ENCODE measurements at regions not wholly inside any gene's neighbourhood (a gene's known extent, or its start where the extent isn't known, plus 50 kb on each side); places are given as distances from the start of the nearest gene placed in this dataset.
A peak's percentile ranks its signal among the peaks of the same experiment; 100 is the strongest.
"Not testable (repeated sequence)": the region's sequence is repeated elsewhere in the genome, so short reads cannot be mapped to it uniquely, and the experiment has no call there.

DNA sequence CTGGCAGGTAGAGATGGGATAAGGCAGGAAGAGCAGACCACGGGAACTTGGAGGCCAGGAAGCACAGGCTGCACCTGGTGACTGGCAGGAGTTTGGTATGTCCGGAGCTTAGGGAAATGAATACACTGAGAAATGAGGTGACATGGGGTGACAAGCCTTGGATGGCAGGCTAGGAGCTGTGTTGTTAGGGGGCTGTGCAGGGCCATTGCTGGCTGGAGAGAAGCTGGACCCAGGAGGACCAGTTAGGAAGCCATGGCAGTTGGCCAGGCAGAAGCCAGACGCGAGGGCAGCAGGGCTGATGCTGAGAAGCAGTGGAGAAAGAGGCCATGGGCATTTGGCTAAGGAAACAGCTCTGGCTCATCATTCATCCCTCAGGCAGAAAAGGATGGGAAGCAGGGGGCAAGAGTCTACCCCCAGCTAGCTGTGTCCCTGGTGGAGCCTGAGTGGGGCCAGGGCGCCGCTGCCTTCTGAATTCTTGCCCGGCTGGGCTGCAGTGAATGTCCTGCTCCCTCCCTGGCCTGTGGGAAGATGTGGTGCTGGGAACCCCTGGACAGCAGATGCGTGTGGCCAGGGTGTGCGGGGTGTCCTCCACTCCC lies 255.8 kb downstream of the FAM43A start:
- DNase-seq (ENCODE audit: low read depth in 2 of 2), result peak in 1 of 2 donors; percentile 14

DNA sequence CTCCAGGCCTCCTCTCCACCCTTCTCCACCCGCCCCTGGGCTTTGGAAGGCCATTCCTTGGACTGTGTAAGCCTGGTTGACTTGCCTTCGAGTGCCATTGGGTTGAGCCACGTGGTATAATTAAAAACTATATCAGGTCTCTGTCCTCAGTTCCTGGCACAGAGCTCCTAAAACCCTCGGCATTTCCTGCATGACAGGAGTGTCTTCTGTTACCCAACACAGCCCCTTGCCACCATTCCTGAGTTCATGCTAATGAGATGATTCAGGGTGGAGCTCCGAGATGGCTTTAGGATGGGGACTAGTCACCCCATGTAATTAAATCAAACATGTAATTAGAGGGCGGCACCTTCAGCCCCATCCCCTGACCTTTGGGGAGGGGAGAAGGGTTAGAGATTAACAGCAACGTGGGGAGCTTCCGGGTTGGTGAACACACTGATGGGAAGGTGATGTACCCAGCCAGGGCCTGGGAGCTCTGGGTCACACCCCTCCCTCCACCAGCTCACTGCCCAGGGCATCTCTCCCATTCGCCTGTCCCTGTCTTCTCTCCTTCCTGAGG lies 256.4 kb downstream of the FAM43A start:
- DNase-seq (ENCODE audit: low read depth in 2 of 2), result no peak

DNA sequence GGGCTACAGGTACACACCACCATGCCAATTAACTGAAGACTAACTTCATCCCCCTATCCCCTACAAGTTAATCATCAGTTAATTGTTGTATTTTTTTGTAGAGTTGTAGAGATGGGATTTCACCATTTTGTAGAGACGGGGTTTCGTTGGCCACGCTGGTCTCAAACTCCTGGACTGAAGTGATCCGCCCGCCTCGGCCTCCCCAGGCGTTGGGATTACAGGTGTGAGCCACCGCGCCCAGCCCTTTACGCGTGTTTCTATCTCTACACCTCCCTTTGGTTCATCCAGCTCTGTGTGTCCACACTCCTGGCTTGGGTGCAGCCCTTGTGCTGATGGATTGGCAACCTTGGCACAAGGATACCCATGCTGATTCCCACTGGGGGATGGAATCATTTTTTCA lies 258.8 kb downstream of the FAM43A start:
- no peak for DNase-seq (ENCODE audit: low read depth in 2 of 2)

DNA sequence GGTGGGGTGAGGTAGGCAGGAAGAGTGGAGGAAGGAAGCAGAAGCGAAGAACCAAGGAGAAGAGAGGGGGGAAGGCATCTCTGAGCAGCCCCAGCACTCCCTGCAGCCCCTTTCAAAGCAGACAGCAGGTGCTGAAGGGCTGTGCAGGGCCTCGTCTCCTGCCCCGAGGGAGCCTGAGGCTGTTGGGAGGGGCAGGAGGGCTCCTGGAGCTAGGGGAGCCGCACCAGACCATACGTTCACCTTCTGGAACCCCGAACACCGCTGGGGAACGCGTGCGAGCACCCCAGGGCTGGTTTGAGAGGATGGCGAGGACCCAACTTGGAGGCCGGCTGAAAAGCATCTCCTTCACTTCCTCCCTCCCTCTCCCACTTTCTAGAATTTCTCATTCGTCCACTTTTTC lies 259.8 kb downstream of the FAM43A start:
- no peak for DNase-seq (ENCODE audit: low read depth in 2 of 2)

DNA sequence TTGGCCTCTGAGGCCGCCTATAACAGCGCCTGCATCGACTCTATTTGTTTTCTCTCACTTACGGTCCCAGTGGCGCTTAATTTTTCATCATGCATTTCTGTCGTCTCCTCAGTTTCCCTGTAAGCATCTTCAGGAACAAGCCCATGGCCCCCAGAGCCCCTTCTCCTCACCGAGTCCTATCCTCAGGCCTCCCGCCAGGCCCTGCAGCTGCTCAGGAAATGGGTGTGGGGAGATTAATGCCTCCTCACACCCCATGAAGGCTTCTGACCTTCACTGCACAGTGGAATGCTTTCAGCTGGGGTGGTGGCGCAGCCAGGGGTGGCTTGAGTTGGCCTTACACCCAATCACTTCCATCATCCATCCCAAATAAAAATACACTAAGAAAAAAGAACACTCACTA lies 260.4 kb downstream of the FAM43A start:
- DNase-seq (ENCODE audit: low read depth in 2 of 2), result no peak

DNA sequence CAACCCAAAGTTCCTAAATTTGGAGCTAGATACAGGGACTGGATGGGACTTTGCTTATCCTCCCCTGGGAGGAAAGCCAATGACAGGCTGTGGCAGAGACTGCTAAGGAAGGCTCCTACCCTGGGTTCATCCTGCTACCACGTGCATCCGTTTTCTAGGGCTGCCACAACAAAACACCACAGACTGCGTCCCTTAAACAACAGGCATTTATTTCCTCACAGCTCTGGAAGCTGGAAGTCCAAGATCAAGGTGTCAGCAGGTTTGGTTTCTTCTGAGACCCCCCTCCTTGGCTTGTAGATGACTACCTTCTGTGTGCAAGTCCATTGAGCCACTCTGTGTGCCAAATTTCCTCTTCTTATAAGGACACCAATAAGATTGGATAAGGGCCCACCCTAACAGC lies 263.9 kb downstream of the FAM43A start:
- no peak for DNase-seq (ENCODE audit: low read depth in 2 of 2)

DNA sequence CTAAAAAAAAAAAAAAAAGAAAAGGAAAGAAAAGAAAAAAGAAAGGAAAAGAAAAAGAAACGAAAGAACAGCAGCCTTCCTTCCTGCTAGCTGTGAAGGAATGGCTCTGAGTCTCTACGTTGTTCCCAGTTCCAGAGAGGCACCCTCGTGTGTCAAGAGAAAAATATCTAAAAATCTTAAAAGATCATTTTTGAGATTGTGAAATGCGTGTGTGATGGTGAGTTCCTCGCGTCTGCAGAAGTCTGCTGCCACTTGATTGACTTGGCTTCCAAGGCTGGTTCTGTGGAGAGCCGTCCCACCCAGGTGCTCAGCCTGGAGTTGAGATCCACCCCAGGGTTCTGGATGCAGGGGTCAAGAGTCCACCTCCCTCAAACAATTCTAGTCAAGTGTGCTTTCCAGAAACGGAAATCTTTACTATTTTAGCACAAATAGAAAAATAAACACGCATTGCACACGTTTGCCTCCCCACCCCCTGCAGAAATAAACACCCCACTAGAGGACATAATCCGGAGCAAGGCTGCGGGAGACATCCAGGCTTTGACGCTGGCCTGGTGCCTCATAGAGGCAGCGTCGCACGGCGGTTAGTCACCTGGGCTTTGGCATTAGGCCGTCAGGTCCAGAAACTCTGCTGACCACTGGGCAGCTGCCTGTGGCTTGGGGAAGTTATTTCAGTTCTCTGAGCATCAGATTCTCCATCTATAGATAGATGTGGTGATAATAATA lies 265.4 kb downstream of the FAM43A start:
- peak; percentile 17 to 18 for DNase-seq (ENCODE audit: low read depth in 2 of 2)

DNA sequence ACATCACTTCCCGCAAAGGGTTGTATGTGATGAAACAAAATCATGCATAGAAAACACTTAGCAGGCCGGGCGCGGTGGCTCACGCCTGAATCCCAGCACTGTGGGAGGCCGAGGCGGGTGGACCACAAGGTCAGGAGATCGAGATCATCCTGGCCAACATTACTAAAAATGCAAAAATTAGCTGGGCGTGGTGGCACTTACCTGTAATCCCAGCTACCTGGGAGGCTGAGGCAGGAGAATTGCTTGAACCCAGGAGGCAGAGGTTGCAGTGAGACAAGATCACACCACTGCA lies 265.9 kb downstream of the FAM43A start:
- not testable (repeated sequence) for DNase-seq (ENCODE audit: low read depth in 2 of 2)

DNA sequence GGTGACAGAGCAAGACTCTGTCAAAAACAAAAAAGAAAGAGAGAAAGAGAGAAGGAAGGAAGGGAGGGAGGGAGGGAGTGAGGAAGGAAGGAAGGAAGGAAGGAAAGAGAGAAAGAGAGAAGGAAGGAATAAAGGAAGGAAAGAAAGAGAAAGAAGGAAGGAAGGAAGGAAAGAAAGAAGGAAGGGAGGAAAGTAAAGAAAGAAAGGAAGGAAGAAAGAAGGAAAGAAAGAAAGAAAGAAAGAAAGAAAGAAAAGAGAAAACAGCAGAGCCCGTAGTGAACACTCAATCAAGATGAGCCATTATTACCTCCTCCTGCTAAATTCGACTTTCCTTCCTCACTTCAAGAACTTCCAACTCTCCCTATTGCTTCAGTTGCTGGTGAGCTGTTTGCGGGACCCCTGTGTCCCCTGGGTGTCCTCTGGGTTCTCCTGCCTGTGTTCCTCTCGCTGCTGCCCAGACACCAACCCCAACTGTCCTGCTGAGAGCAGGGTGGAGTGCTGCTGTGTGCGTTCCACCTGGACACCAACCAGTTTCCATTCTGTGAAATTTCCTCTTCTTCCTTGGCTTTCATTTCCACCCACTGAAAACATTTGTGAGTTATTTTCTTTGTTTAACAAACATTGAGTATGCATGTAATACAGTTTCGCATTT lies 266.4 kb downstream of the FAM43A start:
- DNase-seq (ENCODE audit: low read depth in 2 of 2), result peak in 1 of 2 donors; percentile 67

DNA sequence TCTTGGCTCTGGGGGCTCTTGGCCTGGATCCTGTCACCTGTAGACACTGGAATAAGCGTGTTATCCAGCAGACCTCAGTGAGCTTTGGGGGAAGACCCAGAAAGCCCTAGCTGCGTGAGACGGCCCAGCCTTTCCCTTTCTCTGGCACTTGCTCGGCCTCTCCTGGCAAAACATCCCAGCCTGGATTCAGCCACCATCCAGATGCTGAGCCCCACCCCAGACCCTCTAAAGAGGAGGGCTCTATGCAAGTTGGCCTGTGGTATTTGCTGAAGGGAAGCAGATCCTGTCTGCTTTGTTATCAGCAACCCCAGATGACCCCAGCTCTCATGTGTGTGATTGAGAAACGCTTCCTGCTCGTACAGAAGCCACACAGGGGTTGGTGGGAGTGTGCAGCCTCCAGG lies 267.2 kb downstream of the FAM43A start:
- DNase-seq (ENCODE audit: low read depth in 2 of 2), result peak in 1 of 2 donors; percentile 91

DNA sequence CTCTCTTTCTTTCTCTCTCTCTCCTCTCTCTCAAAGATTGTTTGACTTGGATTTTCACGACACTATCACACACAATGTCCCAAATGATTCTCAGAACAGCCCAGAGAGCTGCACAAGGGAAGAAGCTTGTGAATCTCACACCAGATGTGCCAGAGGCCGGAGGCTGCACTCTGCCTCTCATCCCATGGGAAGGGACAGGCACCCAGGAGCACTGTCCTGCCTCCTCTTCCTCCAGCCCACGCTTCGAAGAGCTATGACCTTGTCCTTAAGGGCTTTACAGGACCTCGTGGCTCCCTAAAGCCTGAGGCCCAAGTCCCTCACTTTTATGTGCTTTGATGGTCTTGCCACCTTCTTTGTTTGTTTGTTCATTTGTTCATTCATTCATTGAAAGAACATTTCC lies 267.6 kb downstream of the FAM43A start:
- DNase-seq (ENCODE audit: low read depth in 2 of 2), result no peak

DNA sequence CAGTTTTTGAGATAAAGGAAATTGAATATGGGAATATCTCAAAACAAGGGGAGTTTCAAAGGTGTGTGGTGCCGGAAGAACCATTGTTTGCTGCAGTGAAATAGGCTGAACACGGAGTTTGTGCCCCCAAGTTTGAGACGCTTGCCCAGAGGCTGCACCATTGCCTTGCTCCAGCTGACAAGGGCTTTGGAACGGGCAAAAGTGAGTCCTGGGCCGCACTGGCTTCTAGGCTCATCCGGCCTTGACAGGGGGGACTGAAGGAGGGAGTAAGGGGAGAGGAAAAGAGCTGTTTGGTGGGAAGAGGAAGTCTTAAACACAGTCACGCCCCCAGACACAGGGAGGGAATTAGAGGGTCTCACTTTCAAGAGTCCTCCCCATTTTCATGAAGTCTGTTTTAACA lies 269.9 kb downstream of the FAM43A start:
- DNase-seq (ENCODE audit: low read depth in 2 of 2), result no peak

DNA sequence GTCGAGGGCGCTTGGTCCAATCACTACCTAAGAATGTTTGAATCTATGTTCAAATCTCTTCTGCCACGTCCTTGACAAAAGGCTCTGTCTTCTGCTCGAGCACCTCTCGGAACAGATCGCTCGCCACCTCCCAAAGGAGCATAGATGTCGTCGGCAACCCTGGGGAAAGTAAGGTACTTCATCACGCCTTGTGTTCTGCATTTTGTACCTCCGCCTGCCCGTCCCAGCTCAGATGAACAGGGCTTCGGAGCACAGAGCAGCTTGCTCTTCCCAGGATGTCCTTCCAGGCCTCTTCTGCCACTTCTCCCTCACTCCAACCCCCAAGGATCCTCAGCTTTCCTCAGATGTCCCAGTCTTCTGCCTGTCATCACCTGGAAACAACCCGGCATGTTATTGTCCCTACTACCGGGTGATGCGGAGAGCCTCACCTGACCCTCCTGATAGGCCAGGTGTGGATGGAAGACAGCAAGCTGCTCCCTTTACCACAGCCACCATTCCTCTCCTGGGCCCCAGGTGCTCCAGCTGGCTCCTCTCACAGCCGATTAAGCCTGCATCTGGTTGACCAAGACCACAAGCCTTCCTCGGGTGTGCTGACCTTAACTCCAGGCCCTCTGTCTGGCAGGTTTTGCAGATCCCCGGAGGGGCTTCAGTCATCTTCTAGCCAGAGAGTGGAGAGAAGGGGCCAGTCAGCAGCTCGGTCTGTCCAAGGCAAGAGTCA lies 270.5 kb downstream of the FAM43A start:
- no peak for DNase-seq (ENCODE audit: low read depth in 2 of 2)

DNA sequence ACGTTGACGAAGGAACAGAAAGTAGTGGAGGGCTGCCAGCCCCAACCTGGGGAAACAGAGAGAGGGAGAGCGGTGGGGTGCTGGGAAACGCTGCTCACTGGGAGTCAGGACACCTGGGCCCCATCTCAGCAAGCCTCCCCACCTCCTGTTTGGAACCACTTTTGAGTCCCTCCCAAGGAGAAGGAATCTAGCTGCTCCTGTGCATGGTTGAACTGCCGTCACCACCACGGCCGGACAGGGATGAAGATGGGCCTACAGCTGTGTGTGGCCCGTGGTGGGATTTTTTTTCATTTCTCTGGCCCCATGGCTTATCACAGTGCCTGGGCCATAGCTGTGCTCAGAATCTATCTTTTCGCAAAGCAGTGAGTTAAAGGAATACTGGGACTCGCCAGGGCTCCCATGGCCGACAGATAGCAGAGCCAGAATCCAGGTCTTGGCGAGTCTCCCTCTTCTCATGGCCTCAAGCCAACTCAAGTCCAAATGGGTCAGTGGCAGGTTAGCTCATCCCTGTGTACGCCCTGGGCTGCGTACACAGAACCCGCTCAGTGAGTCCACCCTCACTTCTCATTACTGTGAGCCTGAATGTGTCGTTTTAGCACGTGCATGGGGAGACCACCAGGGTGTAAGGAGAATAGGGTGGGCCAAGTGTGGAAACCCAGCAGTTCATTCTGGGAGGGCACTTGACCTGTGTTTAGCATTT lies 271.2 kb downstream of the FAM43A start:
- DNase-seq (ENCODE audit: low read depth in 2 of 2), result peak in 1 of 2 donors; percentile 16

DNA sequence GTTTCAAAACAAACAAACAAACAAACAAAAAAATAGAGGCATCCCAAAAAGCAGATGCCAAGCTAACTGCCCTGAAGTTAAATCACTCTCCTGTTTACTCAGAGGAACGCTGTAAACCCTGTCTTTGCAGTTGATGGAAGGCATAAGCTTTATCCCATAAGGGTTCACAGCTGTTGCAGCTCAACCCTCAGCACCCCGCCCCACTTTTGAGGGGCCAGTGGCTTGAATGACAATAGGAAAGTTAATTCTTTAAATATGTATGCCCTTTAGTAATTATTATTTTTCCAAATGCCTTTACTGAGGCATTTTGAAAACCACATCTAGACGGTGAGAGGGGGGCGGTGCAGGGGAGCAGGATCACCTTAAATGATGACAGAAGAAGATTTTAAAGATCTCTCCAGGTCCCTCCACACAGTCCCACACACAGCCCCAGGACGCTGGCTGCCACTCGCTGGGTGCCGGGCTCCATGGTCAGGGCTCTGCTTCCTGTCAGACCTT lies 272.1 kb downstream of the FAM43A start:
- DNase-seq (ENCODE audit: low read depth in 2 of 2), result no peak

DNA sequence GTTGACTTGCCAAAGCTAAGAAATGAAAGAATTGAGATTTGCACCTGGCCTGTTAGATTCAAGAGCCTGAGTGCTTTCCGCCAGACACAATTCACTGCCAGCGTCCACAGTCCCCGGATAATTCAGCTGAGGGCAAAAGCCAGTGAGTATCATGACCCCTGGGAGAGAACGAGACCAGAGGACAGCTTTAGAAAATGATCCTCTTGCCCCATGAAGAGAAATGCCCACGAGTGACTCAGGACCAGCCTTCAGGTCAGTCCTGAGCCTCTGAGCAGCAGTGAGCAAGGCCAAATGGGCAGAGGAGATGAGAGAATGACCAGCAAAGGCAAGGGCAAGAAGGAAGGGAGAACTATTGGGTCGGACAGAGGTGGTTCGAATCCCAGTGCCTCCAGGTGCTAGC lies 273.5 kb downstream of the FAM43A start:
- no peak for DNase-seq (ENCODE audit: low read depth in 2 of 2)

DNA sequence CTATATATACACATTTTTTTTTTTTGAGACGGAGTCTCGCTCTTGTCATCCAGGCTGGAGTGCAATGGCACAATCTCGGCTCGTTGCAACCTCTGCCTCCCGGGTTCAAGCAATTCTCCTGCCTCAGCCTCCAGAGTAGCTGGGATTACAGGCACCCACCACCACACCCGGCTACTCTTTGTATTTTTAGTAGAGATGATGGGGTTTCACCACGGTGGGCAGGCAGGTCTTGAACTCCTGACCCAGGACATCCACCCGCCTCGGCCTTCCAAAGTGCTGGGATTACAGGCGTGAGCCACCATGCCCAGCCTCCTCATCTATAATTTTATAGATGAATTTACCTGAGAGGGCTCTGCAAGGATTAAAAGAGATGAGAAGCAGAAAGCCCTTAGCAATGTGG lies 274.0 kb downstream of the FAM43A start:
- not testable (repeated sequence) for DNase-seq (ENCODE audit: low read depth in 2 of 2)

DNA sequence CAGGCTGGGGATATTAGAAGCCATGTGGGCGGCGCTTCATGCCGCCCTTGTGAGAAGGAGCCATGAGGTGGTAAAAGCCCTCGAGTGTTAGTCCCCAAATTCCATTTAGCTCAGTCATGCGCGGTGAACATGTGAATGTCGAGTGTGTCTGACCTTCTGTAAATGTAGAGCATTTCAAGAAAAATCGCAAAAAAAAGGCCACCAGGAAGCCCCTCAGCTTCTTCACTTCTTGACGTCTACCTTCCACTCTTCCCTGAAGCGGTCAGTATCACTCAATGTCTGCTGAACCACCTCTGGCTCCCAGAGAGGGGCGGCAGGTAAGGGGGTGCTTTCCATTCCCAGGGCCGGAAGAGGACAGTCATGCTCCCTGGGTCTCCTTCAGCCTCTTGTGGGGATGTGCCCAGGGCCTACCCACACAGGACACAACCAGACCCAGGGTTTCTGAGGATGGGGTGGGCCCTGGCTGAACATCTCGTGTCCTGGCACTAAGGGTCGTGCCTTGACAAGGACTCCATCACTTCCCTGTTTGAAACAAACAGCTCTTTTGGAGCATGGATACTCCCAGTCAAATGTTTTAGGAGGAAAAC lies 274.9 kb downstream of the FAM43A start:
- DNase-seq (ENCODE audit: low read depth in 2 of 2), result no peak

DNA sequence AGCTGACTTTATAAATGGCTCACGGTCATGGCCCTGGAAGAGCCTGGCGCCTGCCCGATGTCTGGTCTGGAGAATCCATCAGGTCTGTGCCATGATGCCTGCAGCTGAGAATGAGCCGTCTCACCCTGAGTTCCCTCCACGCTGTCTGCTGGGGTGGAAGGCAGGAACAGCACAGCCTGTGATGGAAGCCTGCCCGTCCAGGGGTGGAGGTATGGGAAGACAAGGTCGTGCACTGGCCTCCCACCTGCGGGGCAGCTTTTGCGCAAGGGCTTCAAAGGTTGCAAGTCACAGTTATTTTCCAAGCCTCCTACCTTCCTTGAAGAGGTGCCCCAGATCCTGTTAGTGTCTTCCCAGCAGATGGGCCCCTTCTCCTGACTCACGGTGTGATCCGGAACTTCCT lies 275.5 kb downstream of the FAM43A start:
- DNase-seq (ENCODE audit: low read depth in 2 of 2), result no peak

DNA sequence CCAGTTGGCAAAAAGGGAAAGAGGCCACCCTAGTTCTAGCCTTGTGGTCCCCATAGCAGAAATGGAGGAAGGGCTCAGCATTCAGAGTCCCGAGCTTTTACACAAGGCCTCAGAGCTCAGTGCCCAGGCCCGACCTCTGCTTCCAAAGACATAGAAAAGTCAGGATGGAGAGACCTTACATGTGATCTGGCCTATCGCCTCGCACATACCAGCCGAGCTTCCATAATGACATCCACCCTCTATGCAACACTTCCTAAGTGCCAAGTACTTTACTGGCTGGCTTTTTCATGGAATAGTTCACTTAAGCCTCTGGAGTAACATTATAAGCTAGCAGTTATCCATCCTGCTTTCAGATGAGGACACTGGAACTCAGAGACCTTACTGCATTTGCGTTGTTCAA lies 275.9 kb downstream of the FAM43A start:
- no peak for DNase-seq (ENCODE audit: low read depth in 2 of 2)

DNA sequence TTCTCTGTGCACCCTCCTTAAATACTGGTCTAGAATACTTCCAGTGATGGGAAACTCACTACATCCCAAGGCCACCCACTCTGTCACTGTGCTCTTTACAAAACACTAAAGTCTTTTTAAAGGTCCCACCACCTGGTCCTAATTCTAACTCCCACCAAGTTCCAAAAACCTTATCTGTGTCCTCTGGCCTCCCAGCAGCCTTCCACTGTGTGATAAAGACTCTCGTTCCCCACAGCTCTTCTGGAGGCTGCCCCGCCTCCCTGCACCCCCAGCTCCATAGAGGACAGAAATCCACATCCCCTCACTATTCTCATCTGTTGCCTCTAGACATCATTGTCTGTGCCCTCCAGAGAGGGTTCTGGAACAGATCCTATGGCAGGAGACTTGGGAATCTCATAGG lies 276.4 kb downstream of the FAM43A start:
- no peak for DNase-seq (ENCODE audit: low read depth in 2 of 2)
